Common myeloid progenitor, CD34-positive (primary cell): ENCODE measurements at regions not wholly inside any gene's neighbourhood (a gene's known extent, or its start where the extent isn't known, plus 50 kb on each side); places are given as distances from the start of the nearest gene placed in this dataset.

Experiments used
- CTCF ChIA-PET: fragments of 350-600 bp; sonication (Branson Sonifier 250); formaldehyde crosslinking; loops from one replicate; lab custom pipeline; 2021; ENCODE audit warnings: antibody characterized with exemption; lab: Charles Lee
- POLR2A ChIA-PET: fragments of 350-600 bp; sonication (Branson Sonifier 250); formaldehyde crosslinking; loops from one replicate; lab custom pipeline; 2021; ENCODE audit warnings: antibody characterized with exemption; lab: Charles Lee
- DNase-seq, 3 donors: peaks; one replicate each; pipeline versions ENCODE4 v3.0.0 to v3.0.0-alpha.2; 2013
- H3K27ac ChIP-seq, 2 experiments: 1 replicate in 1 of 2; 2 replicates in 1 of 2; pipeline ENCODE4 v1.7.0; 2013; ENCODE audit warnings: inconsistent platforms in 2 of 2, low read length in 2 of 2, mild to moderate bottlenecking in 2 of 2, low read depth in 1 of 2, moderate library complexity in 1 of 2; ENCODE audit not compliant: severe bottlenecking in 2 of 2, insufficient read depth in 1 of 2, poor library complexity in 1 of 2
- H3K27me3 ChIP-seq, 5 experiments: replicated peaks in 2 of 5; 1 replicate in 3 of 5; 2 replicates in 2 of 5; pipeline versions ENCODE4 v1.6.1 to v1.7.0; 2013; ENCODE audit warnings: low read length in 4 of 5, mild to moderate bottlenecking in 2 of 5, moderate library complexity in 2 of 5, inconsistent platforms in 1 of 5; ENCODE audit not compliant: insufficient read depth in 5 of 5, control insufficient read depth in 4 of 5
- H3K36me3 ChIP-seq, 4 experiments: 1 replicate in 2 of 4; 2 replicates in 2 of 4; pipeline versions ENCODE4 v1.6.1 to v1.7.0; 2013; ENCODE audit warnings: low read length in 3 of 4, control low read depth in 1 of 4, mild to moderate bottlenecking in 1 of 4; ENCODE audit not compliant: control insufficient read depth in 4 of 4, insufficient read depth in 4 of 4
- H3K4me1 ChIP-seq, 4 experiments: 1 replicate in 3 of 4; 2 replicates in 1 of 4; pipeline versions ENCODE4 v1.6.1 to v1.7.1; 2013; ENCODE audit warnings: low read length in 3 of 4, mild to moderate bottlenecking in 3 of 4, control low read depth in 1 of 4, inconsistent platforms in 1 of 4, moderate library complexity in 1 of 4; ENCODE audit not compliant: control insufficient read depth in 4 of 4, insufficient read depth in 4 of 4; ENCODE audit errors: control extremely low read depth in 1 of 4
- H3K4me3 ChIP-seq, 7 experiments: 1 replicate in 4 of 7; 2 replicates in 3 of 7; pipeline versions ENCODE4 v1.5.1 to v1.7.0; 2013; ENCODE audit warnings: mild to moderate bottlenecking in 7 of 7, low read length in 6 of 7, moderate library complexity in 6 of 7, inconsistent platforms in 2 of 7, low read depth in 2 of 7, control low read depth in 1 of 7; ENCODE audit not compliant: insufficient read depth in 4 of 7, control insufficient read depth in 1 of 7; ENCODE audit errors: extremely low read depth in 1 of 7
- H3K9me3 ChIP-seq, 5 experiments: 1 replicate in 4 of 5; 2 replicates in 1 of 5; pipeline versions ENCODE4 v1.6.1 to v1.7.1; 2013; ENCODE audit warnings: low read length in 4 of 5, mild to moderate bottlenecking in 2 of 5, inconsistent platforms in 1 of 5, low read depth in 1 of 5, moderate library complexity in 1 of 5; ENCODE audit not compliant: control insufficient read depth in 4 of 5, insufficient read depth in 2 of 5; ENCODE audit errors: control extremely low read depth in 1 of 5
- WGBS: methylation state at CpG from one replicate; pipeline ENCODE4 v1.1.5; 2013; ENCODE audit not compliant: insufficient coverage; 5-methylcytosine and 5-hydroxymethylcytosine counted together

- H3K4me1 ChIP-seq: peaks cover 0 to 36% (median 2%) of the 10 kb centered on the region in 4 experiments
- CTCF ChIA-PET: no interaction called here
- WGBS: 95% methylated on average over 11 of the region's 11 CpGs
Observed at GRCh38 chr11:8828580-8829361, 82.2 kb upstream of the AKIP1 start.

GRCh38 chr11:8829556-8829955, 81.4 kb upstream of the AKIP1 start:
- POLR2A ChIA-PET: no interaction called here
- peaks cover 0 to 37% (median 2%) of the 10 kb centered on the region in 4 experiments for H3K4me1 ChIP-seq
- WGBS: 96% methylated on average over 6 of the region's 8 CpGs
- H3K4me3 ChIP-seq: no peak overlapping the region
- peaks cover 0 to 2% (median 0%) of the 10 kb centered on the region in 5 experiments for H3K9me3 ChIP-seq
- no peak for DNase-seq
- no peak overlapping the region for H3K27ac ChIP-seq
- H3K27me3 ChIP-seq: peaks cover 0 to 3% (median 0%) of the 10 kb centered on the region in 5 experiments
- H3K36me3 ChIP-seq: no peaks in the 10 kb centered on the region
- CTCF ChIA-PET: interaction anchor here (1.1 kb wide), 1 partner anchor 18 kb away, joined by 3 read pairs; no protein-coding TSS in a partner anchor

More at GRCh38 chr11:8828580-8829361, 82.2 kb upstream of the AKIP1 start:
- POLR2A ChIA-PET: no interaction called here
- no peaks in the 10 kb centered on the region for H3K36me3 ChIP-seq
- DNase-seq: no peak
- peaks cover 0 to 3% (median 0%) of the 10 kb centered on the region in 5 experiments for H3K27me3 ChIP-seq
- no peak overlapping the region for H3K4me3 ChIP-seq
- peaks cover 0 to 2% (median 0%) of the 10 kb centered on the region in 5 experiments for H3K9me3 ChIP-seq
- H3K27ac ChIP-seq: no peak overlapping the region

- POLR2A ChIA-PET: no interaction called here
- Histone ChIP-seq H3K4me1 (peaks cover 0 to 37% (median 2%) of the 10 kb centered on the region in 4 experiments), H3K27me3 (peaks cover 0 to 3% (median 0%) of the 10 kb centered on the region in 5 experiments), H3K27ac (no peak overlapping the region), H3K36me3 (no peaks in the 10 kb centered on the region), H3K9me3 (peaks cover 0 to 2% (median 0%) of the 10 kb centered on the region in 5 experiments), H3K4me3 (no peak overlapping the region)
- no peak for DNase-seq
- WGBS: 100% methylated on average over 1 of the region's 3 CpGs
- CTCF ChIA-PET: interaction anchor here (0.8 kb wide), 1 partner anchor 10 kb away, joined by 3 read pairs; no protein-coding TSS in a partner anchor
Observed at GRCh38 chr11:8830641-8831040, 80.3 kb upstream of the AKIP1 start.

- ChIA-PET CTCF (interaction anchor here (1.4 kb wide), 1 partner anchor 27 kb away, joined by 3 read pairs; no protein-coding TSS in a partner anchor), POLR2A (no interaction called here)
- peaks cover 0 to under 1% (median 0%) of the 10 kb centered on the region in 5 experiments for H3K27me3 ChIP-seq
- WGBS: 92% methylated on average over 6 of the region's 9 CpGs
- H3K36me3 ChIP-seq: no peaks in the 10 kb centered on the region
- H3K4me1 ChIP-seq: peaks cover 0 to 37% (median 2%) of the 10 kb centered on the region in 4 experiments
- H3K27ac ChIP-seq: no peak overlapping the region
- H3K4me3 ChIP-seq: no peak overlapping the region
- DNase-seq: no peak
- no peaks in the 10 kb centered on the region for H3K9me3 ChIP-seq
Observed at GRCh38 chr11:8831861-8832260, 79.1 kb upstream of the AKIP1 start.

GRCh38 chr11:8832571-8833260, 78.3 kb upstream of the AKIP1 start:
- no peak overlapping the region for H3K27ac ChIP-seq
- CTCF ChIA-PET: interaction anchor here (1.4 kb wide), 1 partner anchor 26 kb away, joined by 3 read pairs; no protein-coding TSS in a partner anchor

GRCh38 chr11:8833568-8834315, 77.2 kb upstream of the AKIP1 start:
- no peak overlapping the region for H3K4me3 ChIP-seq
- DNase-seq: no peak
- no peaks in the 10 kb centered on the region for H3K27me3 ChIP-seq
- no peak overlapping the region for H3K27ac ChIP-seq
- H3K9me3 ChIP-seq: no peaks in the 10 kb centered on the region
- peaks cover 0 to 27% (median 2%) of the 10 kb centered on the region in 4 experiments for H3K4me1 ChIP-seq
- H3K36me3 ChIP-seq: no peaks in the 10 kb centered on the region
- ChIA-PET POLR2A (interaction anchor here (0.6 kb wide), 1 partner anchor 499 kb away, joined by 3 read pairs; no protein-coding TSS in a partner anchor), CTCF (interaction anchor here (1.4 kb wide), 1 partner anchor 25 kb away, joined by 3 read pairs; no protein-coding TSS in a partner anchor)
- 80% methylated on average over 3 of the region's 4 CpGs for WGBS

More at GRCh38 chr11:8832571-8833260, 78.3 kb upstream of the AKIP1 start:
- peak in 2 of 3 donors; percentile 26 to 30 for DNase-seq
- WGBS: 73% methylated on average over 9 of the region's 9 CpGs
- Histone ChIP-seq H3K4me1 (peaks cover 0 to 37% (median 2%) of the 10 kb centered on the region in 4 experiments), H3K9me3 (no peaks in the 10 kb centered on the region), H3K4me3 (no peak overlapping the region), H3K36me3 (no peaks in the 10 kb centered on the region), H3K27me3 (no peaks in the 10 kb centered on the region)
- POLR2A ChIA-PET: no interaction called here
